Endodermal cell (in vitro differentiated cells): ENCODE measurements at regions not wholly inside any gene's neighbourhood (a gene's known extent, or its start where the extent isn't known, plus 50 kb on each side); places are given as distances from the start of the nearest gene placed in this dataset.

Source experiments
- DNase-seq: peaks from one replicate; pipeline ENCODE4 v3.0.0-alpha.2; 2017
- H3K27ac ChIP-seq: 2 replicates; pipeline ENCODE4 v1.5.1; 2013; ENCODE audit warnings: mild to moderate bottlenecking, low read depth, low read length, moderate library complexity
- H3K27me3 ChIP-seq: 2 replicates; pipeline ENCODE4 v1.6.1; 2013; ENCODE audit warnings: mild to moderate bottlenecking, low read length, moderate library complexity; ENCODE audit not compliant: insufficient read depth, control insufficient read depth, poor library complexity, severe bottlenecking
- H3K36me3 ChIP-seq: 2 replicates; pipeline ENCODE4 v1.7.0; 2013; ENCODE audit warnings: mild to moderate bottlenecking, low read length, moderate library complexity; ENCODE audit not compliant: control insufficient read depth, insufficient read depth
- H3K4me1 ChIP-seq: one replicate; pipeline ENCODE4 v1.7.0; 2013; ENCODE audit warnings: low read length; ENCODE audit not compliant: control insufficient read depth, insufficient read depth
- H3K4me3 ChIP-seq: 2 replicates; pipeline ENCODE4 v1.5.1; 2013; ENCODE audit warnings: mild to moderate bottlenecking, low read length, moderate library complexity
- H3K9ac ChIP-seq: 2 replicates; pipeline ENCODE4 v1.6.1; 2013; ENCODE audit warnings: mild to moderate bottlenecking, low read length, moderate library complexity; ENCODE audit not compliant: poor library complexity, severe bottlenecking; ENCODE audit errors: extremely low read depth
- H3K9me3 ChIP-seq: 2 replicates; pipeline ENCODE4 v1.6.1; 2013; ENCODE audit warnings: mild to moderate bottlenecking, low read length, moderate library complexity; ENCODE audit not compliant: control insufficient read depth
- H3K27ac Mint-ChIP-seq: 2 replicates; pipeline ENCODE4 v1.8.0; 2020; ENCODE audit warnings: mixed read lengths
- H3K27me3 Mint-ChIP-seq: 2 replicates; pipeline ENCODE4 v1.8.0; 2021; ENCODE audit warnings: mild to moderate bottlenecking, mixed read lengths; ENCODE audit not compliant: insufficient read depth
- H3K36me3 Mint-ChIP-seq: 2 replicates; pipeline ENCODE4 v1.8.0; 2020; ENCODE audit warnings: low read depth, mixed read lengths
- H3K4me1 Mint-ChIP-seq: 2 replicates; pipeline ENCODE4 v1.8.0; 2020; ENCODE audit warnings: mixed read lengths
- H3K4me3 Mint-ChIP-seq: 2 replicates; pipeline ENCODE4 v1.8.0; 2020; ENCODE audit warnings: mild to moderate bottlenecking, moderate library complexity, mixed read lengths
- H3K9me3 Mint-ChIP-seq: 2 replicates; pipeline ENCODE4 v1.8.0; 2020; ENCODE audit warnings: mild to moderate bottlenecking, mixed read lengths
- CTCF ChIP-seq: fragments of 200-600 bp; sonication (generic); conservative IDR thresholded peaks from 2 replicates; pipeline ENCODE4 v1.5.0; 2021; ENCODE audit warnings: antibody characterized with exemption, mild to moderate bottlenecking
- WGBS, 2 experiments: methylation state at CpG; one replicate each; pipeline versions ENCODE4 v1.1.5 to v1.1.7; 2013; ENCODE audit warnings: missing lambda C conversion rate in 2 of 2, mixed read lengths in 1 of 2; ENCODE audit not compliant: insufficient coverage in 1 of 2, insufficient read length in 1 of 2; 5-methylcytosine and 5-hydroxymethylcytosine counted together

GRCh38 chr16:61587526-61587925 is 448.7 kb downstream of the CDH8 start:
- DNase-seq, result no peak
- Mint-ChIP-seq H3K4me3 (no peak overlapping the region), H3K27ac (no peak overlapping the region), H3K36me3 (no peaks in the 10 kb centered on the region), H3K27me3 (no peaks in the 10 kb centered on the region), H3K4me1 (peaks cover 8% of the 10 kb centered on the region), H3K9me3 (peaks cover 8% of the 10 kb centered on the region)
- Histone ChIP-seq H3K9ac (no peak overlapping the region), H3K9me3 (peaks cover 7% of the 10 kb centered on the region), H3K4me3 (no peak overlapping the region), H3K27me3 (no peaks in the 10 kb centered on the region), H3K27ac (no peak overlapping the region), H3K4me1 (no peaks in the 10 kb centered on the region), H3K36me3 (no peaks in the 10 kb centered on the region)
- no peak for TF ChIP-seq CTCF
- 100% methylated on average over 1 to 2 of the region's 2 CpGs for WGBS, 2 experiments

GRCh38 chr16:61581417-61582046 is 454.7 kb downstream of the CDH8 start:
- H3K27ac Mint-ChIP-seq, result no peak overlapping the region
- H3K9ac ChIP-seq, result no peak overlapping the region
- 95 to 98% methylated on average over 11 to 24 of the region's 24 CpGs for WGBS, 2 experiments
- TF ChIP-seq CTCF, result no peak
- H3K27ac ChIP-seq, result no peak overlapping the region
- no peaks in the 10 kb centered on the region for H3K9me3 Mint-ChIP-seq
- no peaks in the 10 kb centered on the region for H3K9me3 ChIP-seq
- H3K4me3 ChIP-seq, result no peak overlapping the region
- no peaks in the 10 kb centered on the region for H3K27me3 ChIP-seq
- H3K4me1 ChIP-seq, result no peaks in the 10 kb centered on the region
- H3K36me3 ChIP-seq, result no peaks in the 10 kb centered on the region
- DNase-seq, result no peak
- no peak overlapping the region for H3K4me3 Mint-ChIP-seq
- peaks cover 4% of the 10 kb centered on the region for H3K4me1 Mint-ChIP-seq
- H3K27me3 Mint-ChIP-seq, result no peaks in the 10 kb centered on the region
- no peaks in the 10 kb centered on the region for H3K36me3 Mint-ChIP-seq

- WGBS, 2 experiments, result 93% methylated on average over 17 of the region's 17 CpGs; no CpG with 5 or more reads in 1 of the 2 experiments
Observed at GRCh38 chr16:61580579-61580978, 455.7 kb downstream of the CDH8 start.

More at GRCh38 chr16:61580579-61580978, 455.7 kb downstream of the CDH8 start:
- Mint-ChIP-seq H3K27ac (no peak overlapping the region), H3K9me3 (no peaks in the 10 kb centered on the region), H3K36me3 (no peaks in the 10 kb centered on the region), H3K4me1 (peaks cover 4% of the 10 kb centered on the region), H3K27me3 (no peaks in the 10 kb centered on the region), H3K4me3 (no peak overlapping the region)
- H3K27me3 ChIP-seq, result no peaks in the 10 kb centered on the region
- no peak overlapping the region for H3K27ac ChIP-seq
- H3K9me3 ChIP-seq, result no peaks in the 10 kb centered on the region
- H3K9ac ChIP-seq, result no peak overlapping the region
- H3K36me3 ChIP-seq, result no peaks in the 10 kb centered on the region
- H3K4me1 ChIP-seq, result no peaks in the 10 kb centered on the region
- TF ChIP-seq CTCF, result no peak
- H3K4me3 ChIP-seq, result no peak overlapping the region
- DNase-seq, result no peak
